Heart left ventricle (tissue), 13 donors: ENCODE measurements at regions not wholly inside any gene's neighbourhood (a gene's known extent, or its start where the extent isn't known, plus 50 kb on each side); places are given as distances from the start of the nearest gene placed in this dataset.

Experiments
- POLR2A ChIP-seq, 2 donors: fragments of 450-650 bp; IDR thresholded peaks; one replicate each; pipeline ENCODE4 v1.6.1; 2017; ENCODE audit warnings: antibody characterized with exemption in 2 of 2, mild to moderate bottlenecking in 2 of 2, moderate library complexity in 2 of 2
- TF ChIP-seq, protein P1 (sequence below), 12 donors: fragments of 200-600 bp; sonication (generic) in 4 of 12; IDR thresholded peaks; one replicate each; pipeline versions ENCODE4 v1.5.0 to v1.8.0; 2018 to 2022; ENCODE audit warnings: antibody characterized with exemption in 12 of 12, mild to moderate bottlenecking in 5 of 12
- donor health status: ischemic (EF 13 %, LVEDD 7.1; RV severe dilation, severe dysfunction).
- donor health status: DM: no; HTN: yes; CAD: no.
- donor health status: DM: no; HTN: no; CAD: no.
- donor health status: ischemic (EF 25% LVEDD 6.9; RV normal size, moderate dysfunction).
- donor health status: ischemic (EF 25% LVEDD 5.7; RV mildly dilated, moderate dysfunction).
- donor health status: ischemic (EF 35%, LVEDD 5.7; RV mildly dilated, moderate dysfunction).
- donor health status: nonischemic (EF 11% LVEDD 7.7; RV severe dilation, severe dysfunction).
- donor health status: DM: yes; HTN: yes; CAD: no.
- donor health status: PGD.
- donor health status: ischemic (EF 29% LVEDD 5.4; RV normal size, mild dysfunction).
- donor health status: nonischemic (EF 23%, LVEDD 6.1; RV moderate dilation, normal function).

DNA sequence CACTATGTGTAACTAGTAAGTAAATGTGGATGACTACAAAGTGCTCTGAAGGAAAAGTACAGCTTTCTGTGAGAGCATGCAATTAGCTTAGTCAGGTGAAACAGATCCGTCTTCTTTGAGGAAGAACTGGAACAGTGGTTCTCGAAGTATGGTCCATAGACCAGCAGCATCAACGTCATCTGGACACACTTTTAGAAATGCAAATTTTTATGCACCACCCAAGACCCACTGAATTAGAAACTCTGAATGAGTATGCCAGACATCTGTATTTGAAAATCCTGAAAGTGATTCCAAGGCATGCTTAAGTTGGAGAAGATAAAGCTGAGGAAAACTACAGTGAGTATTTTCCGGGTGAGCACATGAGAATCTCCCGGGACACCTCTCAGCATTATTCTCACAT, 130.7 kb upstream of the SPHKAP start:
- TF ChIP-seq POLR2A (IDR thresholded peaks at IDR 0.05), result no peak
- TF ChIP-seq, protein P1, sequence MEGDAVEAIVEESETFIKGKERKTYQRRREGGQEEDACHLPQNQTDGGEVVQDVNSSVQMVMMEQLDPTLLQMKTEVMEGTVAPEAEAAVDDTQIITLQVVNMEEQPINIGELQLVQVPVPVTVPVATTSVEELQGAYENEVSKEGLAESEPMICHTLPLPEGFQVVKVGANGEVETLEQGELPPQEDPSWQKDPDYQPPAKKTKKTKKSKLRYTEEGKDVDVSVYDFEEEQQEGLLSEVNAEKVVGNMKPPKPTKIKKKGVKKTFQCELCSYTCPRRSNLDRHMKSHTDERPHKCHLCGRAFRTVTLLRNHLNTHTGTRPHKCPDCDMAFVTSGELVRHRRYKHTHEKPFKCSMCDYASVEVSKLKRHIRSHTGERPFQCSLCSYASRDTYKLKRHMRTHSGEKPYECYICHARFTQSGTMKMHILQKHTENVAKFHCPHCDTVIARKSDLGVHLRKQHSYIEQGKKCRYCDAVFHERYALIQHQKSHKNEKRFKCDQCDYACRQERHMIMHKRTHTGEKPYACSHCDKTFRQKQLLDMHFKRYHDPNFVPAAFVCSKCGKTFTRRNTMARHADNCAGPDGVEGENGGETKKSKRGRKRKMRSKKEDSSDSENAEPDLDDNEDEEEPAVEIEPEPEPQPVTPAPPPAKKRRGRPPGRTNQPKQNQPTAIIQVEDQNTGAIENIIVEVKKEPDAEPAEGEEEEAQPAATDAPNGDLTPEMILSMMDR (IDR thresholded peaks at IDR 0.05), result no peak
